Endodermal cell (in vitro differentiated cells): ENCODE measurements at regions not wholly inside any gene's neighbourhood (a gene's known extent, or its start where the extent isn't known, plus 50 kb on each side); places are given as distances from the start of the nearest gene placed in this dataset.
"Not testable (repeated sequence)": the region's sequence is repeated elsewhere in the genome, so short reads cannot be mapped to it uniquely, and the experiment has no call there.

Experiments
- DNase-seq: peaks from one replicate; pipeline ENCODE4 v3.0.0-alpha.2; 2017
- H3K27ac ChIP-seq: 2 replicates; pipeline ENCODE4 v1.5.1; 2013; ENCODE audit warnings: mild to moderate bottlenecking, low read depth, low read length, moderate library complexity
- H3K27me3 ChIP-seq: 2 replicates; pipeline ENCODE4 v1.6.1; 2013; ENCODE audit warnings: mild to moderate bottlenecking, low read length, moderate library complexity; ENCODE audit not compliant: insufficient read depth, control insufficient read depth, poor library complexity, severe bottlenecking
- H3K36me3 ChIP-seq: 2 replicates; pipeline ENCODE4 v1.7.0; 2013; ENCODE audit warnings: mild to moderate bottlenecking, low read length, moderate library complexity; ENCODE audit not compliant: control insufficient read depth, insufficient read depth
- H3K4me1 ChIP-seq: one replicate; pipeline ENCODE4 v1.7.0; 2013; ENCODE audit warnings: low read length; ENCODE audit not compliant: control insufficient read depth, insufficient read depth
- H3K4me3 ChIP-seq: 2 replicates; pipeline ENCODE4 v1.5.1; 2013; ENCODE audit warnings: mild to moderate bottlenecking, low read length, moderate library complexity
- H3K9ac ChIP-seq: 2 replicates; pipeline ENCODE4 v1.6.1; 2013; ENCODE audit warnings: mild to moderate bottlenecking, low read length, moderate library complexity; ENCODE audit not compliant: poor library complexity, severe bottlenecking; ENCODE audit errors: extremely low read depth
- H3K9me3 ChIP-seq: 2 replicates; pipeline ENCODE4 v1.6.1; 2013; ENCODE audit warnings: mild to moderate bottlenecking, low read length, moderate library complexity; ENCODE audit not compliant: control insufficient read depth
- H3K27ac Mint-ChIP-seq: 2 replicates; pipeline ENCODE4 v1.8.0; 2020; ENCODE audit warnings: mixed read lengths
- H3K27me3 Mint-ChIP-seq: 2 replicates; pipeline ENCODE4 v1.8.0; 2021; ENCODE audit warnings: mild to moderate bottlenecking, mixed read lengths; ENCODE audit not compliant: insufficient read depth
- H3K36me3 Mint-ChIP-seq: 2 replicates; pipeline ENCODE4 v1.8.0; 2020; ENCODE audit warnings: low read depth, mixed read lengths
- H3K4me1 Mint-ChIP-seq: 2 replicates; pipeline ENCODE4 v1.8.0; 2020; ENCODE audit warnings: mixed read lengths
- H3K4me3 Mint-ChIP-seq: 2 replicates; pipeline ENCODE4 v1.8.0; 2020; ENCODE audit warnings: mild to moderate bottlenecking, moderate library complexity, mixed read lengths
- H3K9me3 Mint-ChIP-seq: 2 replicates; pipeline ENCODE4 v1.8.0; 2020; ENCODE audit warnings: mild to moderate bottlenecking, mixed read lengths
- CTCF ChIP-seq: fragments of 200-600 bp; sonication (generic); conservative IDR thresholded peaks from 2 replicates; pipeline ENCODE4 v1.5.0; 2021; ENCODE audit warnings: antibody characterized with exemption, mild to moderate bottlenecking
- WGBS, 2 experiments: methylation state at CpG; one replicate each; pipeline versions ENCODE4 v1.1.5 to v1.1.7; 2013; ENCODE audit warnings: missing lambda C conversion rate in 2 of 2, mixed read lengths in 1 of 2; ENCODE audit not compliant: insufficient coverage in 1 of 2, insufficient read length in 1 of 2; 5-methylcytosine and 5-hydroxymethylcytosine counted together

- no peaks in the 10 kb centered on the region for H3K27me3 ChIP-seq
- Mint-ChIP-seq H3K27me3 (no peaks in the 10 kb centered on the region), H3K4me3 (no peak overlapping the region), H3K9me3 (peaks cover 30% of the 10 kb centered on the region), H3K27ac (no peak overlapping the region), H3K4me1 (peaks cover 3% of the 10 kb centered on the region), H3K36me3 (peaks cover 3% of the 10 kb centered on the region)
- H3K36me3 ChIP-seq, result no peaks in the 10 kb centered on the region
- no peak overlapping the region for H3K4me3 ChIP-seq
- 89 to 100% methylated on average over 1 to 2 of the region's 2 CpGs for WGBS, 2 experiments
- no peak for TF ChIP-seq CTCF
- H3K4me1 ChIP-seq, result no peaks in the 10 kb centered on the region
- no peak overlapping the region for H3K27ac ChIP-seq
- H3K9me3 ChIP-seq, result peaks cover 23% of the 10 kb centered on the region
- DNase-seq, result no peak
- H3K9ac ChIP-seq, result no peak overlapping the region
Observed at GRCh38 chr4:135411251-135411650, 1209.7 kb upstream of the PABPC4L start.

GRCh38 chr4:135409261-135409660 lies 1207.7 kb upstream of the PABPC4L start:
- H3K27ac ChIP-seq, H3K4me1 Mint-ChIP-seq, H3K4me3 Mint-ChIP-seq, H3K27ac Mint-ChIP-seq, H3K36me3 Mint-ChIP-seq, H3K27me3 ChIP-seq, H3K9ac ChIP-seq, H3K36me3 ChIP-seq, DNase-seq, H3K27me3 Mint-ChIP-seq, H3K4me3 ChIP-seq, H3K4me1 ChIP-seq: not testable (repeated sequence)
- peaks cover 50% of the 10 kb centered on the region for H3K9me3 Mint-ChIP-seq
- 93 to 97% methylated on average over 3 to 4 of the region's 4 CpGs for WGBS, 2 experiments
- peaks cover 29% of the 10 kb centered on the region for H3K9me3 ChIP-seq

GRCh38 chr4:135408109-135408508 lies 1206.5 kb upstream of the PABPC4L start:
- TF ChIP-seq CTCF, result no peak
- H3K9ac ChIP-seq, result no peak overlapping the region
- 93 to 96% methylated on average over 3 to 12 of the region's 12 CpGs for WGBS, 2 experiments
- Mint-ChIP-seq H3K27ac (no peak overlapping the region), H3K4me3 (no peak overlapping the region), H3K4me1 (peaks cover 3% of the 10 kb centered on the region), H3K9me3 (peaks cover 46% of the 10 kb centered on the region), H3K36me3 (peaks cover 3% of the 10 kb centered on the region), H3K27me3 (no peaks in the 10 kb centered on the region)
- DNase-seq, result no peak
- no peaks in the 10 kb centered on the region for H3K36me3 ChIP-seq
- H3K27me3 ChIP-seq, result no peaks in the 10 kb centered on the region
- no peak overlapping the region for H3K27ac ChIP-seq
- H3K4me3 ChIP-seq, result no peak overlapping the region
- no peaks in the 10 kb centered on the region for H3K4me1 ChIP-seq
- peaks cover 22% of the 10 kb centered on the region for H3K9me3 ChIP-seq

- peaks cover 10% of the 10 kb centered on the region for H3K9me3 ChIP-seq
- not testable (repeated sequence) for H3K4me1 Mint-ChIP-seq, DNase-seq, H3K4me3 ChIP-seq, H3K36me3 ChIP-seq, H3K36me3 Mint-ChIP-seq, H3K4me1 ChIP-seq, H3K9ac ChIP-seq, H3K27ac ChIP-seq, H3K27me3 ChIP-seq, H3K4me3 Mint-ChIP-seq, H3K27me3 Mint-ChIP-seq, H3K27ac Mint-ChIP-seq
- 95 to 100% methylated on average over 5 to 22 of the region's 22 CpGs for WGBS, 2 experiments
- H3K9me3 Mint-ChIP-seq, result peaks cover 31% of the 10 kb centered on the region
Observed at GRCh38 chr4:135406597-135406996, 1205.0 kb upstream of the PABPC4L start.
